ENCODE measurements at regions not wholly inside any gene's neighbourhood (a gene's known extent, or its start where the extent isn't known, plus 50 kb on each side); places are given as distances from the start of the nearest gene placed in this dataset.

- TF ChIP-seq EZH2 (IDR thresholded peaks at IDR 0.05; ENCODE audit: low read depth, low read length, severe bottlenecking) (no peak), CEBPB (IDR thresholded peaks at IDR 0.05; ENCODE audit: low read depth, low read length) (no peak), CTCF (IDR thresholded peaks at IDR 0.05; ENCODE audit: control extremely low read depth in 1 of 3, insufficient read depth in 1 of 3, low read depth in 1 of 3, low read length in 3 of 3) (no peak), ATF3 (IDR thresholded peaks at IDR 0.05; ENCODE audit: insufficient read depth, low read depth, low read length) (no peak), TCF12 (IDR thresholded peaks at IDR 0.05; ENCODE audit: low read depth, low read length) (no peak), POLR2A (IDR thresholded peaks at IDR 0.05; ENCODE audit: control extremely low read depth in 1 of 2, low read depth in 2 of 2, low read length in 2 of 2) (no peak), SIN3A (conservative IDR thresholded peaks at IDR 0.05 in 1 of 2, IDR thresholded peaks at IDR 0.05 in 1 of 2; ENCODE audit: low read depth in 1 of 2, low read length in 2 of 2) (no peak), YY1 (IDR thresholded peaks at IDR 0.05; ENCODE audit: low read depth, low read length) (no peak), SP1 (IDR thresholded peaks at IDR 0.05; ENCODE audit: low read depth, low read length) (no peak), SIX5 (IDR thresholded peaks at IDR 0.05; ENCODE audit: low read depth, low read length) (no peak), GABPA (IDR thresholded peaks at IDR 0.05; ENCODE audit: borderline replicate concordance, insufficient read depth, low read length) (no peak), BRCA1 (IDR thresholded peaks at IDR 0.05; ENCODE audit: low read depth, low read length) (no peak), ZNF274 (IDR thresholded peaks at IDR 0.05; ENCODE audit: borderline replicate concordance, extremely low read depth, low read length) (no peak)
These were observed 234.9 kb upstream of the HES1 start for GRCh38 chr3:193901007-193901406.

All from H1 (cell line).